KMS-11 (cell line): ENCODE measurements at regions not wholly inside any gene's neighbourhood (a gene's known extent, or its start where the extent isn't known, plus 50 kb on each side); places are given as distances from the start of the nearest gene placed in this dataset.

Source experiments
- H2AFZ ChIP-seq: fragments of 200-600 bp; sonication (generic); 2 replicates; pipeline ENCODE4 v1.6.1; 2016; ENCODE audit warnings: antibody characterized with exemption, mixed run types, low read depth
- H3K27ac ChIP-seq: fragments of 200-600 bp; sonication (generic); 2 replicates; pipeline ENCODE4 v1.6.1; 2016; ENCODE audit warnings: mild to moderate bottlenecking, mixed run types
- H3K27me3 ChIP-seq: fragments of 200-600 bp; sonication (generic); 2 replicates; pipeline ENCODE4 v1.6.1; 2017; ENCODE audit warnings: mild to moderate bottlenecking, low read depth, mixed run types, moderate library complexity; ENCODE audit not compliant: insufficient read depth
- H3K36me3 ChIP-seq: fragments of 200-600 bp; sonication (generic); 2 replicates; pipeline ENCODE4 v1.6.1; 2017; ENCODE audit warnings: mild to moderate bottlenecking, mixed run types; ENCODE audit not compliant: insufficient read depth
- H3K4me1 ChIP-seq: fragments of 200-600 bp; sonication (generic); 2 replicates; pipeline ENCODE4 v1.6.1; 2016; ENCODE audit warnings: mild to moderate bottlenecking, low read depth, mixed run types; ENCODE audit not compliant: poor library complexity, severe bottlenecking
- H3K4me2 ChIP-seq: fragments of 200-600 bp; sonication (generic); 2 replicates; pipeline ENCODE4 v1.7.0; 2016; ENCODE audit warnings: mild to moderate bottlenecking, mixed run types
- H3K4me3 ChIP-seq: fragments of 200-600 bp; sonication (generic); IDR thresholded peaks from 2 replicates; pipeline ENCODE4 v1.6.1; 2017; ENCODE audit warnings: low read depth, low read length, mixed read lengths; ENCODE audit not compliant: insufficient read depth
- H3K79me2 ChIP-seq: fragments of 200-600 bp; sonication (generic); 2 replicates; pipeline ENCODE4 v1.6.1; 2016; ENCODE audit warnings: low read depth, mixed run types; ENCODE audit not compliant: insufficient read depth
- H3K9ac ChIP-seq: fragments of 200-600 bp; sonication (generic); 2 replicates; pipeline ENCODE4 v1.6.1; 2016; ENCODE audit warnings: mild to moderate bottlenecking, mixed run types
- H4K20me1 ChIP-seq: fragments of 200-600 bp; sonication (generic); 2 replicates; pipeline ENCODE4 v1.6.1; 2016; ENCODE audit warnings: mild to moderate bottlenecking, mixed run types; ENCODE audit not compliant: insufficient read depth
- TF ChIP-seq, protein P1 (sequence below): fragments of 200-600 bp; sonication (generic); conservative IDR thresholded peaks from 2 replicates; pipeline ENCODE4 v1.6.1; 2017; ENCODE audit warnings: low read depth, mild to moderate bottlenecking, antibody characterized with exemption, low read length, moderate library complexity, mixed read lengths

GRCh38 chrX:22730542-22730941, 269.2 kb upstream of the DDX53 start:
- TF ChIP-seq, protein P1, sequence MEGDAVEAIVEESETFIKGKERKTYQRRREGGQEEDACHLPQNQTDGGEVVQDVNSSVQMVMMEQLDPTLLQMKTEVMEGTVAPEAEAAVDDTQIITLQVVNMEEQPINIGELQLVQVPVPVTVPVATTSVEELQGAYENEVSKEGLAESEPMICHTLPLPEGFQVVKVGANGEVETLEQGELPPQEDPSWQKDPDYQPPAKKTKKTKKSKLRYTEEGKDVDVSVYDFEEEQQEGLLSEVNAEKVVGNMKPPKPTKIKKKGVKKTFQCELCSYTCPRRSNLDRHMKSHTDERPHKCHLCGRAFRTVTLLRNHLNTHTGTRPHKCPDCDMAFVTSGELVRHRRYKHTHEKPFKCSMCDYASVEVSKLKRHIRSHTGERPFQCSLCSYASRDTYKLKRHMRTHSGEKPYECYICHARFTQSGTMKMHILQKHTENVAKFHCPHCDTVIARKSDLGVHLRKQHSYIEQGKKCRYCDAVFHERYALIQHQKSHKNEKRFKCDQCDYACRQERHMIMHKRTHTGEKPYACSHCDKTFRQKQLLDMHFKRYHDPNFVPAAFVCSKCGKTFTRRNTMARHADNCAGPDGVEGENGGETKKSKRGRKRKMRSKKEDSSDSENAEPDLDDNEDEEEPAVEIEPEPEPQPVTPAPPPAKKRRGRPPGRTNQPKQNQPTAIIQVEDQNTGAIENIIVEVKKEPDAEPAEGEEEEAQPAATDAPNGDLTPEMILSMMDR, result no peak
- H3K27ac ChIP-seq, result no peak overlapping the region
- no peaks in the 10 kb centered on the region for H3K4me1 ChIP-seq
- no peaks in the 10 kb centered on the region for H4K20me1 ChIP-seq
- no peak overlapping the region for H2AFZ ChIP-seq
- no peaks in the 10 kb centered on the region for H3K36me3 ChIP-seq
- no peak overlapping the region for H3K4me2 ChIP-seq
- no peak overlapping the region for H3K4me3 ChIP-seq
- no peak overlapping the region for H3K9ac ChIP-seq
- no peaks in the 10 kb centered on the region for H3K27me3 ChIP-seq
- H3K79me2 ChIP-seq, result no peaks in the 10 kb centered on the region

DNA sequence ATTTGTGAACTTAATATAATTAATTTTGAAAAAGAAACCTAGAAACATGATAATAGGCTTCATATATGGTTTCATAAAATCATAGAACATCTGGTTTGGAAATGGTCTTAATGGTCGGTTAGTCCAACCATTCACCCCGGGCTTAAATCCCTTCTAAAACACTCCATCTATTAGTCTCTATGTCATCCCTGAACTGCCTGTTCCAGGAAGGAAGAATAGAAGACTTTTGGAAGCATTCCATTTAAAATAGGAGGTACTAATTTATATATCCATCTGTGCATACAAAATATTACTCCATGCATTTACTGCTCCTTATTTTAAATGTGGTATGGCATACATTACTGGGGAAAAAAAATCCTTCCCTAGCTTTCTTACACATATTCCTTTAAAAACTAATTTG, 262.2 kb upstream of the DDX53 start:
- no peaks in the 10 kb centered on the region for H3K27me3 ChIP-seq
- H3K36me3 ChIP-seq, result no peaks in the 10 kb centered on the region

GRCh38 chrX:22739276-22739675, 260.5 kb upstream of the DDX53 start:
- no peak overlapping the region for H3K4me2 ChIP-seq
- H3K4me1 ChIP-seq, result no peaks in the 10 kb centered on the region
- TF ChIP-seq, protein P1, result no peak
- no peak overlapping the region for H3K27ac ChIP-seq
- no peaks in the 10 kb centered on the region for H4K20me1 ChIP-seq
- no peaks in the 10 kb centered on the region for H3K27me3 ChIP-seq
- no peaks in the 10 kb centered on the region for H3K36me3 ChIP-seq
- H3K9ac ChIP-seq, result no peak overlapping the region
- no peaks in the 10 kb centered on the region for H3K79me2 ChIP-seq
- no peak overlapping the region for H3K4me3 ChIP-seq
- no peak overlapping the region for H2AFZ ChIP-seq

More for the DNA sequence above, 262.2 kb upstream of the DDX53 start:
- TF ChIP-seq, protein P1, result no peak
- Histone ChIP-seq H3K4me3 (no peak overlapping the region), H3K4me1 (no peaks in the 10 kb centered on the region), H3K27ac (no peak overlapping the region), H3K4me2 (no peak overlapping the region), H2AFZ (no peak overlapping the region), H3K9ac (no peak overlapping the region), H4K20me1 (no peaks in the 10 kb centered on the region), H3K79me2 (no peaks in the 10 kb centered on the region)

GRCh38 chrX:22740836-22741235, 258.9 kb upstream of the DDX53 start:
- Histone ChIP-seq H3K27ac (no peak overlapping the region), H3K36me3 (no peaks in the 10 kb centered on the region), H3K79me2 (no peaks in the 10 kb centered on the region), H3K4me3 (no peak overlapping the region), H3K27me3 (no peaks in the 10 kb centered on the region), H3K4me2 (no peak overlapping the region), H4K20me1 (no peaks in the 10 kb centered on the region), H2AFZ (no peak overlapping the region), H3K9ac (no peak overlapping the region), H3K4me1 (no peaks in the 10 kb centered on the region)
- TF ChIP-seq, protein P1, result no peak

- Histone ChIP-seq H3K4me1 (no peaks in the 10 kb centered on the region), H4K20me1 (no peaks in the 10 kb centered on the region), H2AFZ (no peak overlapping the region), H3K9ac (no peak overlapping the region), H3K27me3 (no peaks in the 10 kb centered on the region), H3K4me2 (no peak overlapping the region), H3K36me3 (no peaks in the 10 kb centered on the region), H3K4me3 (no peak overlapping the region), H3K79me2 (no peaks in the 10 kb centered on the region), H3K27ac (no peak overlapping the region)
- TF ChIP-seq, protein P1, result no peak
Measured at GRCh38 chrX:22742174-22742573, 257.6 kb upstream of the DDX53 start.
